ENCODE measurements at regions not wholly inside any gene's neighbourhood (a gene's known extent, or its start where the extent isn't known, plus 50 kb on each side); places are given as distances from the start of the nearest gene placed in this dataset.

GRCh38 chr12:42741771-42742510 lies 152.4 kb upstream of the PRICKLE1 start:
- Histone ChIP-seq H3K9me3 (no peaks in the 10 kb centered on the region), H3K27me3 (no peaks in the 10 kb centered on the region), H3K4me3 (no peak overlapping the region), H3K4me1 (peaks cover 44% of the 10 kb centered on the region), H3K36me3 (no peaks in the 10 kb centered on the region), H3K27ac (no peak overlapping the region)
- no peak for DNase-seq (ENCODE audit: extremely low spot score in 2 of 2)
- TF ChIP-seq CTCF (IDR thresholded peaks at IDR 0.05) (no peak), POLR2AphosphoS5 (IDR thresholded peaks at IDR 0.05; ENCODE audit: insufficient read depth in 1 of 2, low read depth in 1 of 2) (no peak), POLR2A (IDR thresholded peaks at IDR 0.05) (no peak)
- intact Hi-C loops (cut with DNase I): no loop called here

- no peak for DNase-seq (ENCODE audit: extremely low spot score in 2 of 2)
- Histone ChIP-seq H3K4me1 (peaks cover 50% of the 10 kb centered on the region), H3K36me3 (no peaks in the 10 kb centered on the region), H3K27me3 (no peaks in the 10 kb centered on the region), H3K27ac (no peak overlapping the region), H3K9me3 (no peaks in the 10 kb centered on the region), H3K4me3 (no peak overlapping the region)
- intact Hi-C loops (cut with DNase I): no loop called here
- no peak for TF ChIP-seq CTCF (IDR thresholded peaks at IDR 0.05)
- no peak for TF ChIP-seq POLR2AphosphoS5 (IDR thresholded peaks at IDR 0.05; ENCODE audit: insufficient read depth in 1 of 2, low read depth in 1 of 2)
- no peak for TF ChIP-seq POLR2A (IDR thresholded peaks at IDR 0.05)
Measured at GRCh38 chr12:42741091-42741490, 151.5 kb upstream of the PRICKLE1 start.

- H3K36me3 ChIP-seq: no peaks in the 10 kb centered on the region
- intact Hi-C loops (cut with DNase I): no loop called here
- no peak overlapping the region for H3K4me3 ChIP-seq
- no peak overlapping the region for H3K27ac ChIP-seq
- no peak for TF ChIP-seq POLR2AphosphoS5 (IDR thresholded peaks at IDR 0.05; ENCODE audit: insufficient read depth in 1 of 2, low read depth in 1 of 2)
- no peak for TF ChIP-seq POLR2A (IDR thresholded peaks at IDR 0.05)
- TF ChIP-seq CTCF (IDR thresholded peaks at IDR 0.05): no peak
- no peaks in the 10 kb centered on the region for H3K27me3 ChIP-seq
- peaks cover 29% of the 10 kb centered on the region for H3K4me1 ChIP-seq
- DNase-seq (ENCODE audit: extremely low spot score in 2 of 2): no peak
- no peaks in the 10 kb centered on the region for H3K9me3 ChIP-seq
Measured at GRCh38 chr12:42737398-42737797, 147.9 kb upstream of the PRICKLE1 start.

- Histone ChIP-seq H3K36me3 (no peaks in the 10 kb centered on the region), H3K27me3 (no peaks in the 10 kb centered on the region), H3K27ac (no peak overlapping the region), H3K9me3 (no peaks in the 10 kb centered on the region), H3K4me1 (peaks cover 22% of the 10 kb centered on the region), H3K4me3 (no peak overlapping the region)
- TF ChIP-seq CTCF (IDR thresholded peaks at IDR 0.05) (no peak), POLR2AphosphoS5 (IDR thresholded peaks at IDR 0.05; ENCODE audit: insufficient read depth in 1 of 2, low read depth in 1 of 2) (no peak), POLR2A (IDR thresholded peaks at IDR 0.05) (no peak)
- no peak for DNase-seq (ENCODE audit: extremely low spot score in 2 of 2)
- intact Hi-C loops (cut with DNase I): no loop called here
Measured at GRCh38 chr12:42735861-42736361, 146.4 kb upstream of the PRICKLE1 start.

- TF ChIP-seq POLR2AphosphoS5 (IDR thresholded peaks at IDR 0.05; ENCODE audit: insufficient read depth in 1 of 2, low read depth in 1 of 2) (no peak), CTCF (IDR thresholded peaks at IDR 0.05) (no peak), POLR2A (IDR thresholded peaks at IDR 0.05) (no peak)
- no peak for DNase-seq (ENCODE audit: extremely low spot score in 2 of 2)
- Histone ChIP-seq H3K27me3 (no peaks in the 10 kb centered on the region), H3K27ac (no peak overlapping the region), H3K9me3 (no peaks in the 10 kb centered on the region), H3K36me3 (no peaks in the 10 kb centered on the region), H3K4me1 (peaks cover 31% of the 10 kb centered on the region), H3K4me3 (no peak overlapping the region)
- intact Hi-C loops (cut with DNase I): no loop called here
Measured at GRCh38 chr12:42733911-42734310, 144.4 kb upstream of the PRICKLE1 start.

Data from vagina (tissue), 2 donors.